GM21529 (cell line): ENCODE measurements at regions not wholly inside any gene's neighbourhood (a gene's known extent, or its start where the extent isn't known, plus 50 kb on each side); places are given as distances from the start of the nearest gene placed in this dataset.
"Not testable (repeated sequence)": the region's sequence is repeated elsewhere in the genome, so short reads cannot be mapped to it uniquely, and the experiment has no call there.

Experiments used
- ATAC-seq: cut with Tn5 transposase; IDR thresholded peaks from one replicate; pipeline ENCODE4 v1.9.1; 2021; ENCODE audit not compliant: unreplicated experiment

- not testable (repeated sequence) for ATAC-seq
These were observed 1119.1 kb downstream of the SUCLG1 start for GRCh38 chr2:83339942-83340341.

GRCh38 chr2:83331810-83332209 is 1127.3 kb downstream of the SUCLG1 start:
- ATAC-seq = no peak

DNA sequence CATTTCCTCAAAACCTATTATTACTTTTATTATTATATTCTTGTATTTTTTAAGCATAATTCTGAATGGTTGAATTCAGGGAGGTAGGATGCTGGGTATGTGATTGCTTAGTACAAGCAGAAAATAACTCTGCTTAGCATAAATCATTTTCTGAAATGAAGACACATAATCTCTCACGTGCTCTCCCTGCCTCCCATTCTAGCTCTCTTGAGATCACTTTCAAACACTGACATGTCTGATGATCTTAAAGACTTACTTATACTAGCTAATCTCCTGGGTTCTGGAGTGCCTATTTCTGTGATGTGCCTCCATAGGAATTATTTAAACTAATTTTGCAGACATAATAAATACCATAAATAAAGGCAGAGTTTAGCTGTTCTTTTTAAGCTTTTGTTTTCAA is 1136.0 kb downstream of the SUCLG1 start:
- ATAC-seq = no peak

DNA sequence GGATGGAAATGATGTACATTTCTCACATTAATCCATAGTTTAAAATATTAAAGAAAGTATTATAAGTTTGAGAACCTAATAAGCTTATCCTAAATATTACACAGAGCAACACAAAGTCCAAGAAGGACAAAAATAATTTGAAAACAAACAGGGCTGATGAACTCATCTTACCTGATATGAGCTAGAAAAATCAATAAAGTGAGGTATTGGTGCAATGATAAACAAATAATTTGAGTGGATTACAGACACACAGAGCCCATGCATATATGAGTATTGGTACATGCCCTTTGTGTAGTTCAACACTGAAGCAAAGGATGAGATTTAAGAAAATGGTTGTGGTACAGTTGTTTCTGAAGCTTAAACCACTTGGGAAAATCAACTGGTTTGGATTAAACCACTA is 1139.0 kb downstream of the SUCLG1 start:
- no peak for ATAC-seq

GRCh38 chr2:83305758-83306378 is 1153.2 kb downstream of the SUCLG1 start:
- ATAC-seq = no peak

GRCh38 chr2:83291083-83291482 is 1168.0 kb downstream of the SUCLG1 start:
- no peak for ATAC-seq

- ATAC-seq = no peak
These were observed 1176.2 kb downstream of the SUCLG1 start for GRCh38 chr2:83282841-83283240.

DNA sequence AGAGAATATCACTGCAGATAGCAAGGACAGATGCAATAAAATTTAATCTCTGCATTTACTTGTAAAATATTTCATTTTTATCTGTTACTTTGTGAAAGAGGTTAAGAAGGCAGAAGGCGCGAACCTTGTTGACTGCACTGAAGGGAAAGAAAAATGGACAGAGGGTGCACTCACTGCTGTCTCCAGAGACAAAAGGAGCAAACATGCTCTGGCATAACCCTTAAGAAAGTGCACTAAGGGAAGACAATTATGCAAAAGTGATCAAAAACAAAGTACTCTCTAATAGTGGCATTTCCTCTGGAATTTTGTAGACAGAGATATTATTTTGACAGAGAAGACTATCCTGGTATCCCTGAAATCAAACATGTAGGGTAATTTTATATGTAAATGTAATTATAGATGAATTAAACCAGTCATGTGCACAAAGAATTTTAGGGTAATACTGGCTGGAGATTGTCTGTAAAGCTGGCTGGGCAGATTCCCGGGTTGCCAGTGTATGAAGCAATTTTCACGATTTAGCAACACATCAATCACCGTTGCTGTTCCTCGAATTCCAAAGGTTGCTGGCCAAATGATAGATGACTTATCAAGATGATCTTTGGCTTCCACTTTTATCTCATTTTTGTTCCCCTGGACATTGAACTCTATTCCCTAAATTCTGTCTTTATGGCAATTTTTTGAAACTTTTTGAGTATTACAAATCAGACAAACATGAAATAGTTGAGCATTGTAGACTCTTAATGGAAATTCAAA is 1176.9 kb downstream of the SUCLG1 start:
- ATAC-seq = no peak

DNA sequence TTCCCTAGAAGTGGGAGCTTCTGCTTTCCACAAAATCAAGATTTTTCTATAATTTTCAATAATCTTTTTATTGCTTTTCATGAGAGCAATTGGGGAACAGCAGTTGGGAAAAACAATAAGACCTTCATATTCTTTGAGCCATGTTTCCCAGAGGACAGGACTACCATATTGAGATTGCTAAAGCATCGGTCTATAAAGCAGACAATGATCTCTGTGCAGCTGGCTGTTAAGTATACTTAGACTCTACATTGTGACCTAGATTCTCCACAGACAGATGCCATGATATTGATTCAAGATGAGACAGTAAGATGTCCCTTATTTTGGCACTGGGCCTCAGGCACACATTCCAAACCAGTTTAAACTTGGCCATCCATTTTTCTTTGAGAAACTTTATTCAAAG is 1178.7 kb downstream of the SUCLG1 start:
- no peak for ATAC-seq

GRCh38 chr2:83273322-83273721 is 1185.8 kb downstream of the SUCLG1 start:
- ATAC-seq = no peak

- ATAC-seq = no peak
These were observed 1197.4 kb downstream of the SUCLG1 start for GRCh38 chr2:83261591-83262136.

GRCh38 chr2:83253848-83254247 is 1205.2 kb downstream of the SUCLG1 start:
- no peak for ATAC-seq

GRCh38 chr2:83251321-83251872 is 1207.7 kb downstream of the SUCLG1 start:
- ATAC-seq = no peak

GRCh38 chr2:83245806-83246537 is 1213.1 kb downstream of the SUCLG1 start:
- not testable (repeated sequence) for ATAC-seq

GRCh38 chr2:83240611-83241010 is 1218.5 kb downstream of the SUCLG1 start:
- no peak for ATAC-seq

- no peak for ATAC-seq
These were observed 1221.0 kb downstream of the SUCLG1 start for GRCh38 chr2:83238111-83238510.

DNA sequence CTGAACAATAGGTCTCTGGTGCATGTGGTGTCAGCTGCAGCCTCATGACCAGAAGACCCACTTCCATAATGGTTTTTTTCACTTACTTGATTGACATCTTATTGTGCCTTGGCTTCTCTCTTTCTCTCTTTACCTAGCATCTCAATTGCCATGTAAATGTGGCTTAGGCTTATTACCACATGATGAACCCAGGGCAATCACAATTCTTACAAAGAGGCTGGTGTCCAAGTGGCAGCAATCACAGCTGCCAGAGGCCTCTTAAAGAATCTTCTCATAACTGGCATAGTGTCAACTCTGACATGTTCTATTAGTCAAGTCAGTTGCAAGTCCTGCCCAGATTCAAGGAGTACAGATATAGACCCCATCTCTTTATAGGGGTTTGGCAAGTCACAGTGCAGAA is 1224.8 kb downstream of the SUCLG1 start:
- ATAC-seq = no peak

DNA sequence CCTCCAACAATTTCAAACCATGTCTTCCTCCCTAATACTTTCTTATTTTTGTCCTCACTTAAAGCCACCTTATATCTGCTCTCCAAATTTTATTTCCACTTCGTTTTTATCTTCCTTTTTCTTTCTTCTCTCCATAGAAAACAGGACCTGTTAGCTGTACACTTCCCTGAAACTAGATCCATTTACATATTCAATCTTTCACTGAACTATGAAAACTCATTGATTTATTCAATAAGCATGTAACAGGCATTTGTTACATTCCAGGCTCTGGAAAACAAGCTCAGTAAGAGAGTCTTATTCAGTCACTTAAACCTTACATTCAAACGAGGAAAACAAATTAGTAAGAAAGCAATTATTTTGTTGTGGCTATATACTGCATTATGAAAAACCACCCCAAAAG is 1225.3 kb downstream of the SUCLG1 start:
- ATAC-seq = no peak

DNA sequence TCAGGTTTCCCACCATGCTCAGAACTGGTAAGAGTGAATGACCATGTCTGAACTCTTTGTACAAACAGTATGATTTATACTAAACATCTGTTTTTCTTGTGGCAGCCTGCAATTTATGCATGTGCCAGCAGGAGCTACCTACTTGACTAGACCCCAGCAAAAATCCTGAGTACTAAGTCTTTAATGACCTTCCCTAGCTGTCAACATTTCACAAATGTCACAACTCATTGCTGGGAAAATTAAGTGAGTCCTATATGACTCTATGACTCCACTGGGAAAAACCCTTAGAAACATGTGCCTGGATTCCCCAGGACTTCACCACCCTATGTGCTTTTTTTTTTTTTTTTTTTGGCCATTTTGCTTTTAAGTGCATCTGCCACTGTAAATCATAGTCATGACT is 1225.8 kb downstream of the SUCLG1 start:
- no peak for ATAC-seq

DNA sequence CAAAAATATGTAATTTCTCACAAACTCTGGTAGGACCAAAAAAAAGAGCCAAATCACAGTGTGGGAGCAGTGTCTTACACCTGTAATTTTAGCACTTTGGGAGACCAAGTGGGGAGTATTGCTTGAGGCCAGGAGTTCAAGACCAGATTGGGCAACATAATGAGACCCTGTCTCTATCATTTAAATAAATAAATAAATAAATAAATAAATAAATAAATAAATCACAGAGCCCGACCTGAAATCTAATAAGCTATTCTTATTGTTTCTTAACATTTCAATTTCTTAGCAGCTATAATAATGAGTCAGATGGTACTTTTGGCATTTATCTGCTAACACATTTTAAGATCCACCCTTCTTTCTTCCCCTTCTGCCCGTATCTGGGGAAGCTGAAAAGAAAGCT is 1229.6 kb downstream of the SUCLG1 start:
- no peak for ATAC-seq

DNA sequence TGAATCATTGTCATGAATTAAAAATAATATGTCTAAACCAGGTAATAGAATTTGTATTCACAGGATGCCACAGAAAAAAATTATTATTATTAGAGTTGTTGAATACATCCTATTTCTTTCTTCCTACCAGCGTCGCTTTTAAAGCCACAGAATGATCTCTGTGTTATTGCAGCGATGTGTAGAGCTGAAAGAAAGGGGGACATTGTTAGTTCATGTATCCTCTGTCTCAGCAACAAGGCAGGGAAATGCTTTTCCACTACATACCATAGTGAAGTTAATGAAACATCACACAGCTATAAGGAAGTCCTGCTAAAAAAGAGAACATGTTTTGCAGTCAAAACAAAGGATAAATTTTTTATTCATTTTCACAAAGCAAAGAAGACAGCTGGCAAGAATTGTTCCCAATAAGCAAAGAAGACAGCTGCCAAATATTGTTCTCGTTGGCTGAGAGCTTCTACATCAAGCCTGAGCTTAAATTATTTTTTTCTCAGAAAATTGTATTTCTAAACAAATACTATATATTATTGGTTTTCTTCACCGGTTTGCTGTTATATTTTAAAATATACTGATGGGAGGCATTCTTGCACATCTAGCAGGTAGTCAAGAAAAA is 1234.4 kb downstream of the SUCLG1 start:
- ATAC-seq = no peak
